ENCODE measurements at regions not wholly inside any gene's neighbourhood (a gene's known extent, or its start where the extent isn't known, plus 50 kb on each side); places are given as distances from the start of the nearest gene placed in this dataset.
A peak's percentile ranks its signal among the peaks of the same experiment; 100 is the strongest.

- no peak for TF ChIP-seq CTCF (conservative IDR thresholded peaks at IDR 0.05; ENCODE audit: low read depth, low read length)
- no peak for DNase-seq (ENCODE audit: low read depth)
- H3K4me3 ChIP-seq (ENCODE audit: low read depth, low read length), result no peak overlapping the region
Observed at GRCh38 chr13:50384724-50385123, 369.5 kb downstream of the KCNRG start.

- peak overlapping the region; percentile 33 for H3K4me3 ChIP-seq (ENCODE audit: low read depth, low read length)
- no peak for DNase-seq (ENCODE audit: low read depth)
- TF ChIP-seq CTCF (conservative IDR thresholded peaks at IDR 0.05; ENCODE audit: low read depth, low read length), result no peak
Observed at GRCh38 chr13:50386541-50387050, 371.4 kb downstream of the KCNRG start.

- no peak for DNase-seq (ENCODE audit: low read depth)
- H3K4me3 ChIP-seq (ENCODE audit: low read depth, low read length), result peak overlapping the region; percentile 33
- TF ChIP-seq CTCF (conservative IDR thresholded peaks at IDR 0.05; ENCODE audit: low read depth, low read length), result peak; percentile 49
Observed at GRCh38 chr13:50387051-50387581, 371.9 kb downstream of the KCNRG start.

GRCh38 chr13:50388481-50388880 lies 373.2 kb downstream of the KCNRG start:
- TF ChIP-seq CTCF (conservative IDR thresholded peaks at IDR 0.05; ENCODE audit: low read depth, low read length), result no peak
- H3K4me3 ChIP-seq (ENCODE audit: low read depth, low read length), result no peak overlapping the region
- DNase-seq (ENCODE audit: low read depth), result no peak

GRCh38 chr13:50389726-50390125 lies 374.5 kb downstream of the KCNRG start:
- DNase-seq (ENCODE audit: low read depth), result no peak
- no peak for TF ChIP-seq CTCF (conservative IDR thresholded peaks at IDR 0.05; ENCODE audit: low read depth, low read length)

GRCh38 chr13:50390503-50391248 lies 375.4 kb downstream of the KCNRG start:
- no peak for DNase-seq (ENCODE audit: low read depth)
- H3K4me3 ChIP-seq (ENCODE audit: low read depth, low read length), result no peak overlapping the region
- no peak for TF ChIP-seq CTCF (conservative IDR thresholded peaks at IDR 0.05; ENCODE audit: low read depth, low read length)

More at GRCh38 chr13:50389726-50390125, 374.5 kb downstream of the KCNRG start:
- H3K4me3 ChIP-seq (ENCODE audit: low read depth, low read length), result no peak overlapping the region

Data from epithelial cell of proximal tubule (primary cell).